SK-N-SH treated with all-trans-retinoic acid at 6 μM for 48 hours (cell line): ENCODE measurements at regions not wholly inside any gene's neighbourhood (a gene's known extent, or its start where the extent isn't known, plus 50 kb on each side); places are given as distances from the start of the nearest gene placed in this dataset.

Source experiments
- ARNTL ChIP-seq: fragments of 450-650 bp; formaldehyde crosslinking; IDR thresholded peaks from 2 replicates; pipeline ENCODE4 v1.5.0; 2020; ENCODE audit warnings: low read depth, mild to moderate bottlenecking, moderate library complexity, borderline replicate concordance
- PATZ1 ChIP-seq: fragments of 250-450 bp; sonication (Bioruptor Pico); IDR thresholded peaks from 2 replicates; pipeline ENCODE4 v1.8.0; 2020; ENCODE audit warnings: mild to moderate bottlenecking, moderate library complexity, borderline replicate concordance
- PPARA ChIP-seq: fragments of 250-450 bp; sonication (Bioruptor Pico); IDR thresholded peaks from 2 replicates; pipeline ENCODE4 v1.5.0; 2020; ENCODE audit warnings: mild to moderate bottlenecking, borderline replicate concordance
- RARB ChIP-seq: fragments of 250-450 bp; sonication (Bioruptor Pico); IDR thresholded peaks from 2 replicates; pipeline ENCODE4 v1.8.0; 2021; ENCODE audit warnings: mild to moderate bottlenecking, moderate library complexity
- ZFP3 ChIP-seq: fragments of 250-450 bp; sonication (Bioruptor Pico); IDR thresholded peaks from 2 replicates; pipeline ENCODE4 v1.5.0; 2020; ENCODE audit warnings: mild to moderate bottlenecking, moderate library complexity
- ZNF8 ChIP-seq: fragments of 450-650 bp; formaldehyde crosslinking; IDR thresholded peaks from 2 replicates; pipeline ENCODE4 v1.5.0; 2020; ENCODE audit warnings: mild to moderate bottlenecking, moderate library complexity

GRCh38 chr5:54882841-54883240, 102.6 kb downstream of the ESM1 start:
- TF ChIP-seq PATZ1 (CRISPR knock-in tag), result no peak
- TF ChIP-seq RARB (CRISPR knock-in tag), result no peak
- no peak for TF ChIP-seq PPARA (CRISPR knock-in tag)
- TF ChIP-seq ZNF8 (CRISPR knock-in tag), result no peak
- no peak for TF ChIP-seq ZFP3
- TF ChIP-seq ARNTL (CRISPR knock-in tag), result no peak
